ENCODE measurements at regions not wholly inside any gene's neighbourhood (a gene's known extent, or its start where the extent isn't known, plus 50 kb on each side); places are given as distances from the start of the nearest gene placed in this dataset.

GRCh38 chr5:21142791-21143190 is 1154.8 kb upstream of the CDH18 start:
- TF ChIP-seq ZFX (IDR thresholded peaks at IDR 0.05) (no peak), CTCF (conservative IDR thresholded peaks at IDR 0.05) (no peak)
- H3K27ac ChIP-seq = no peak overlapping the region

- TF ChIP-seq ZFX (IDR thresholded peaks at IDR 0.05) (no peak), CTCF (conservative IDR thresholded peaks at IDR 0.05) (no peak)
- no peak overlapping the region for H3K27ac ChIP-seq
Measured at GRCh38 chr5:21140987-21141386, 1153.0 kb upstream of the CDH18 start.

- TF ChIP-seq CTCF (conservative IDR thresholded peaks at IDR 0.05) (no peak), ZFX (IDR thresholded peaks at IDR 0.05) (no peak)
Measured at GRCh38 chr5:21126236-21126635, 1138.2 kb upstream of the CDH18 start.

GRCh38 chr5:21125238-21125983 is 1137.4 kb upstream of the CDH18 start:
- no peak for TF ChIP-seq ZFX (IDR thresholded peaks at IDR 0.05)
- TF ChIP-seq CTCF (conservative IDR thresholded peaks at IDR 0.05) = no peak
- no peak overlapping the region for H3K27ac ChIP-seq

More at GRCh38 chr5:21126236-21126635, 1138.2 kb upstream of the CDH18 start:
- H3K27ac ChIP-seq = no peak overlapping the region

- H3K27ac ChIP-seq = no peak overlapping the region
- no peak for TF ChIP-seq CTCF (conservative IDR thresholded peaks at IDR 0.05)
- TF ChIP-seq ZFX (IDR thresholded peaks at IDR 0.05) = no peak
Measured at GRCh38 chr5:21121213-21121612, 1133.2 kb upstream of the CDH18 start.

- no peak for TF ChIP-seq CTCF (conservative IDR thresholded peaks at IDR 0.05)
- TF ChIP-seq ZFX (IDR thresholded peaks at IDR 0.05) = no peak
- no peak overlapping the region for H3K27ac ChIP-seq
Measured at GRCh38 chr5:21097661-21098060, 1109.7 kb upstream of the CDH18 start.

GRCh38 chr5:21094619-21095018 is 1106.6 kb upstream of the CDH18 start:
- TF ChIP-seq ZFX (IDR thresholded peaks at IDR 0.05) (no peak), CTCF (conservative IDR thresholded peaks at IDR 0.05) (no peak)
- H3K27ac ChIP-seq = no peak overlapping the region
